ENCODE measurements at regions not wholly inside any gene's neighbourhood (a gene's known extent, or its start where the extent isn't known, plus 50 kb on each side); places are given as distances from the start of the nearest gene placed in this dataset.

DNA sequence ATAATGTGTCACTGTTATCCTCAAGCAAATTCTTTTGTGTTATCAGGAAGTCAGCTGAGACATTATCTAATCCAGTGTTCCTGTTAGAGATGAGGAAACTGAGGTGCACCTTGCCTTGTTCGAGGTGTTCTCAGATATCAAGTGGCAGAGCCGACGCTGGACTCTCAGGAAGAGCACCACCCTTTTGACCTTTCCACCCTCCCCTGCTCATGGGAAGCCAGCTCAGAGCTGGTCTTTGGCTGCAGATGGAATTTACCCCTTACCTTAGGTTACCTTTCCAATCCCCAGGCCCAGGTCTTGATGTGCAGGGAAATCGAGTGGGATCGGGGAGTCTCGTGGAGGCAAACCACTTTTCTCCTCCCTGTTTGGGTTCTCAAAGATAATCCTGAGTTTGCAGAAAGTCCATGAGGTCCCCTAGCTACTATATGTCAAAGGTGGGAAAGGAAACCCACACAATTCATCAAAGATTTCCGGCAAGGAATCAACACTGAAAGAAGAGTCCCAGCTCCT is 62.9 kb upstream of the PIM1 start:
- Histone ChIP-seq H3K27ac (no peak overlapping the region), H3K27me3 (replicated peaks) (no peaks in the 10 kb centered on the region), H3K36me3 (replicated peaks) (no peaks in the 10 kb centered on the region), H3K4me3 (ENCODE audit: low read depth, low read length) (no peak overlapping the region)
- in situ Hi-C loops (cut with HindIII; ENCODE audit: low pct_ligation_motif_present, low sequenced_read_pairs), result no loop called here
- DNase-seq, result no peak
- TF ChIP-seq, protein P1, sequence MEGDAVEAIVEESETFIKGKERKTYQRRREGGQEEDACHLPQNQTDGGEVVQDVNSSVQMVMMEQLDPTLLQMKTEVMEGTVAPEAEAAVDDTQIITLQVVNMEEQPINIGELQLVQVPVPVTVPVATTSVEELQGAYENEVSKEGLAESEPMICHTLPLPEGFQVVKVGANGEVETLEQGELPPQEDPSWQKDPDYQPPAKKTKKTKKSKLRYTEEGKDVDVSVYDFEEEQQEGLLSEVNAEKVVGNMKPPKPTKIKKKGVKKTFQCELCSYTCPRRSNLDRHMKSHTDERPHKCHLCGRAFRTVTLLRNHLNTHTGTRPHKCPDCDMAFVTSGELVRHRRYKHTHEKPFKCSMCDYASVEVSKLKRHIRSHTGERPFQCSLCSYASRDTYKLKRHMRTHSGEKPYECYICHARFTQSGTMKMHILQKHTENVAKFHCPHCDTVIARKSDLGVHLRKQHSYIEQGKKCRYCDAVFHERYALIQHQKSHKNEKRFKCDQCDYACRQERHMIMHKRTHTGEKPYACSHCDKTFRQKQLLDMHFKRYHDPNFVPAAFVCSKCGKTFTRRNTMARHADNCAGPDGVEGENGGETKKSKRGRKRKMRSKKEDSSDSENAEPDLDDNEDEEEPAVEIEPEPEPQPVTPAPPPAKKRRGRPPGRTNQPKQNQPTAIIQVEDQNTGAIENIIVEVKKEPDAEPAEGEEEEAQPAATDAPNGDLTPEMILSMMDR (IDR thresholded peaks at IDR 0.05; ENCODE audit: low read depth, low read length, missing control alignments), result no peak

DNA sequence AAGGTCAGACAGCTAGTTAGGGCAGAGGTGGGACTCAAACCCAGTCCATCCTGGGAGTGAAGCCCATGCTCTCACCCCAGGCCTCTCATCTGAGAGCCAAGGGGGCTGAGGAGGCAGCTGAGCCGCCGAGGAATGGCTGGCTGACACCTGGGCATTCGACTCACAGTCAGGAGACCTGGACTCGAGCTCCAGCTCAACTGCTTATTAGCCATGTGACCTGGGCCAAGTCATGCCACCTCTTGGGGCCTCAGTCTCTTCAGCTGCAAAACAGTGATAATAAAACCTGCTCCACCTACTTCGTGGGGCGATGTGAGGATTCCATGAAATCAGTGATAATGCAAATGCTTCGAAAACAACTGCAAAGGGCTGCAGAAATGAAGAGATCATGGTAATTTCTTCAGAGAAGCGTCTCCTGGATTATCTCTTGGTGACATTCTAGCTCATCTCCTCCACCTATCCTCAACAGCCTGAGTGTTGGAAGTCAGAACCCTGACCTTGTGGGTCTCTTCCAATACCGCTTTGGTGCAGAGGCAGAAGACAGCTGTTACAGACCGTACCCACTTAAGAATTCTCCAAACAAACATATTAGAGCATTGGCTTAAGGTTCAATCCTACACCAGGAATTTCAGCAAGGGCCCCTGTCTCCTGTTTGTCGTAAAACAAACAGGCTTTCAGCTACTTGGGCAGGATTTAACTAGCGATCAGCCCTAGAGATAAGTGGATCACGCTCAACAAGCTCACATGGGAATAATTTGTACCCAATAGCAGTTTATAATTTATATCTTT is 60.0 kb upstream of the PIM1 start:
- no peaks in the 10 kb centered on the region for H3K27me3 ChIP-seq (replicated peaks)
- H3K27ac ChIP-seq, result no peak overlapping the region
- no peak for DNase-seq
- H3K36me3 ChIP-seq (replicated peaks), result no peaks in the 10 kb centered on the region
- in situ Hi-C loops (cut with HindIII; ENCODE audit: low pct_ligation_motif_present, low sequenced_read_pairs), result no loop called here
- TF ChIP-seq, protein P1 (IDR thresholded peaks at IDR 0.05; ENCODE audit: low read depth, low read length, missing control alignments), result no peak
- no peak overlapping the region for H3K4me3 ChIP-seq (ENCODE audit: low read depth, low read length)

DNA sequence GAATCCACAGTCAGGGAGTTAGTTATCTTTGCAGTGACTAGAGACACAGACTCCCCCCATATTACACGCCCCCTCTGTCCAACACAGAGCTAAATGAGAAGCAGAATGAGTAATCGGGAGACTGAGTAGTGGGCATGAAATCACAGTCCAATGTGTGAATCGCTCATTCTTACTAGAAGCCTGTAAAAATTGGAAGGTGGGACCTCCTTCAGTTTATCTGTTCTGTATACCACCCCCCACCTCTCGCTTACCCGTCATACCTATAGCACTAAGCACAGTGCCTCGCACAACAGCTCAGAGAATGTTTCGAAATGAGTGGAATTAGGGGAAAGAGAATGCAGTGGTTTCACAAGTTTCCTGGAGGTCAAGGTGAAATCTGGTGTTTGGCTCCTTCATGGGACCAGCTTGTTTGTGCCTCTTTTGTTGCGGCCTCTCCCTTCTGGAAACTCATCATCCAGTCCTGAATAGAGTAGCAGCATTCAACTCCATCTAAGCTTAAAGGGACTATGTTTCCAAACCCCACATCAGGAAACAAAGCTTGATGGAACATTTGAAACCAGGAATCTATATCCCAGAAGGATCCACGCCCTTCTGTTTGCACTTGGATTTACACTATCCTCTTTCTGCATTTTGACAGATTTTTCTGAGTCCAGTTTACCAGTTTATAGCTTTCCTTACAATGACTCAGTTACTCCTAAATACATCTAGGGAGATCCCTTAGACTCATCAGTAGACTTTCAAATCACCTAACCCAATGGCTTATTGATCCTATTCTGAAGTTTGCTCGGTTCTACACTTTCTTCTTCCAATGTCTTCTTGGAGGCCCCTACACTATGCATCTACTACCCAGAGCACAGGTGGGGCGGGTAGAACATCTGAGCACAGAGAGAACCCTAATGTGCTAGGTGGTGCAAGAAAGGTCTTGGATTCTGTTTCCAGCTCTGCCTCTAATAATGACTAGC is 59.2 kb upstream of the PIM1 start:
- H3K4me3 ChIP-seq (ENCODE audit: low read depth, low read length), result no peak overlapping the region
- DNase-seq, result no peak
- H3K27me3 ChIP-seq (replicated peaks), result no peaks in the 10 kb centered on the region

DNA sequence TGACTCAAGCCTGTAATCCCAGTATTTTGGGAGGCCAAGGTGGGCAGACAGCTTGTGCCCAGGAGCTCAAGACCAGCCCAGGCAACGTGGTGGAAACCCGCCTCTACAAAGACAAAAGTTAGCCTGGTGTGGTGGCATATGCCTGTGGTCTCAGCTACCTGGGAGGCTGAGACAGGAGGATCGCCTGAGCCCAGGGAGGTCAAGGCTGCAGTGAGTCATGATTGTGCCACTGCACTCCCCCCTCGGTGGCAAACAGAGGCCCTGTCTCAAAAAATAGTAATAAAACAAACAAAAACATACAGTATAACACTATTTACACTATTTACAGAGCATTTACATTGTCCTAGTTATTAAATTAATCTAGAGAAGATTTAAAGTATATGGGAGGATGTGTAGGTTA is 56.0 kb upstream of the PIM1 start:
- Histone ChIP-seq H3K27ac (no peak overlapping the region), H3K27me3 (replicated peaks) (no peaks in the 10 kb centered on the region), H3K4me3 (ENCODE audit: low read depth, low read length) (no peak overlapping the region), H3K36me3 (replicated peaks) (no peaks in the 10 kb centered on the region)
- no peak for DNase-seq
- TF ChIP-seq, protein P1 (IDR thresholded peaks at IDR 0.05; ENCODE audit: low read depth, low read length, missing control alignments), result no peak
- in situ Hi-C loops (cut with HindIII; ENCODE audit: low pct_ligation_motif_present, low sequenced_read_pairs), result no loop called here

More for the DNA sequence above, 59.2 kb upstream of the PIM1 start:
- Histone ChIP-seq H3K36me3 (replicated peaks) (no peaks in the 10 kb centered on the region), H3K27ac (no peak overlapping the region)
- TF ChIP-seq, protein P1 (IDR thresholded peaks at IDR 0.05; ENCODE audit: low read depth, low read length, missing control alignments), result no peak
- in situ Hi-C loops (cut with HindIII; ENCODE audit: low pct_ligation_motif_present, low sequenced_read_pairs), result no loop called here

DNA sequence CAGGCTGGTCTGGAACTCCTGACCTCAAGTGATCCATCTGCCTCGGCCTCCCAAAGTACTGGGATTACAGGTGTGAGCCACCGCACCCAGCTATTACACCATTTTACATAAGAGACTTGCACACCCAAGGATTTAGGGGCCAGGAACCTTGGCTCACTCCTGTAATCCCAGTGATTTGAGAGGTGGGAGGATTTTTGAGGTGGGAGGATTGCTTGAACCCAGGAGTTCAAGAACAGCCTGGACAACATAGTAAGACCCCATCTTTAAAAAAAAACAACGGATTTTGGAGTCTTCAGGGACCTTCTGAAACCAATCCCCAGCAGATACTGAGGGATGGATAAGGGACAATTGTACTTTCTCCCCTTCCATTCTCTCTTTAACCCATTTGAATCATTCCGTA is 55.3 kb upstream of the PIM1 start:
- in situ Hi-C loops (cut with HindIII; ENCODE audit: low pct_ligation_motif_present, low sequenced_read_pairs), result no loop called here
- H3K4me3 ChIP-seq (ENCODE audit: low read depth, low read length), result no peak overlapping the region
- H3K27me3 ChIP-seq (replicated peaks), result no peaks in the 10 kb centered on the region
- no peak for DNase-seq
- TF ChIP-seq, protein P1 (IDR thresholded peaks at IDR 0.05; ENCODE audit: low read depth, low read length, missing control alignments), result no peak
- no peak overlapping the region for H3K27ac ChIP-seq
- no peaks in the 10 kb centered on the region for H3K36me3 ChIP-seq (replicated peaks)
